GM10266 (cell line): ENCODE measurements at regions not wholly inside any gene's neighbourhood (a gene's known extent, or its start where the extent isn't known, plus 50 kb on each side); places are given as distances from the start of the nearest gene placed in this dataset.

Source experiments
- DNase-seq: peaks from one replicate; pipeline ENCODE4 v3.0.0; 2012; ENCODE audit errors: extremely low spot score
- CTCF ChIP-seq: IDR thresholded peaks from 2 replicates; pipeline ENCODE4 v1.5.1; 2012; ENCODE audit warnings: mild to moderate bottlenecking, low read depth; ENCODE audit not compliant: control insufficient read depth, insufficient read depth; ENCODE audit errors: missing control alignments

- no peak for TF ChIP-seq CTCF
- DNase-seq, result no peak
These were observed 98.9 kb upstream of the PJA1 start for GRCh38 chrX:69264158-69264581.

DNA sequence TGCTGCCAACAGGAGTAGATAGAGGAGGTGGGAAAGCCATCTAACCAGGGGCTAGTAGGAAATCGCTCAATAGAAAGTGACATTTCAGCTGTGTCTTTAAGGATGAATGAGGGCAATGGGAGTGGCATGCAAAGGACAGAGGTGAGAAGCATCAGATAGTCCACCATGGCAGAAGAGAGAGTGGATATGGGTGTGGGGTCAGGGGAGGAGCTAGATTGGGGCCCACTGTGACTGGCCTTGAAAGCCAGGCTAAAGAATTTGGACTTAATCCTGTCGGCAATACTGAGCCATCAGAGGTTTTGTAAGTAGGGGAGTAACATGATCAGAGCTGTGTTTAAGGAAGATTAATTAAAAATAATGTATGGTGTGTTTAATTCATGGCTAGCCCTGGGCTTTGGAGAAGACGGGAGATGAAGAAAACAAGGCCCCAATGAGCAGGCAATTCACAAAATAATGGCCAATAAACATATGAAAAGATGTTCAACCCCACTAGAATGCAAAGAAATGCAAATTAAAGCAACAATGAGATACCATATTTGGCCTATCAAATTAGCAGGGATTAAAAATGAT lies 98.1 kb upstream of the PJA1 start:
- TF ChIP-seq CTCF, result no peak
- no peak for DNase-seq

- no peak for DNase-seq
- TF ChIP-seq CTCF, result no peak
These were observed 97.0 kb upstream of the PJA1 start for GRCh38 chrX:69262036-69262936.

DNA sequence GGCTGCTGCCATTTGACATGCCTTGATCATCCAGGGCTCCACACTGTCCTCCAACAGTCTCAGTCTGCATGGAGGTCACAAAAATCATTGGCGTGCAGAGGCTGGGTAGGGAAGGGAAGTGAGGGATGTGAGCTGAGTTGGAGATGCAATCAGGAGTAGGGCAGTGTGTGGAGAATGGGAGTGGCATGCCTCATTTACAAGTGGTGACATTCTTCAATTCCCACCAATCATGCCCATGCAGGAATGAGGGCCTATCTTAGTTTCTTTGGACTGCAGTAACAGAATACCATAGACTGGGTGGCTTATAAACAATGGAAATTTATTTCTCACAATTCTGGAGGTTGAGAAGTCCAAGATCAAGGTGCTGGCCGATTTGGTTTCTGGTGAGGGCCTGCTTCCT lies 94.9 kb upstream of the PJA1 start:
- DNase-seq, result no peak
- TF ChIP-seq CTCF, result no peak

- TF ChIP-seq CTCF, result no peak
- no peak for DNase-seq
These were observed 93.6 kb upstream of the PJA1 start for GRCh38 chrX:69258893-69259292.

- DNase-seq, result no peak
- no peak for TF ChIP-seq CTCF
These were observed 92.4 kb upstream of the PJA1 start for GRCh38 chrX:69257499-69258127.

GRCh38 chrX:69256291-69256565 lies 91.0 kb upstream of the PJA1 start:
- no peak for TF ChIP-seq CTCF
- DNase-seq, result no peak
